GM12878 (cell line): ENCODE measurements at regions not wholly inside any gene's neighbourhood (a gene's known extent, or its start where the extent isn't known, plus 50 kb on each side); places are given as distances from the start of the nearest gene placed in this dataset.

Source experiments
- BHLHE40 ChIP-seq, 2 experiments: fragments of 450-650 bp in 1 of 2; IDR thresholded peaks; 2 replicates each; pipeline ENCODE4 v1.6.1; 2011 to 2017; ENCODE audit warnings: low read depth in 2 of 2, borderline replicate concordance in 1 of 2, improper control_type of control experiment in 1 of 2, low read length in 1 of 2, mild to moderate bottlenecking in 1 of 2
- EZH2 ChIP-seq: IDR thresholded peaks from 2 replicates; pipeline ENCODE4 v1.6.1; 2012; ENCODE audit warnings: low read depth, mild to moderate bottlenecking, control low read depth, inconsistent platforms, low read length, borderline replicate concordance; ENCODE audit not compliant: control insufficient read depth
- FOS ChIP-seq: IDR thresholded peaks from 3 replicates; pipeline ENCODE4 v1.6.1; 2011; ENCODE audit warnings: borderline replicate concordance; ENCODE audit not compliant: insufficient read length; ENCODE audit errors: extremely low read depth
- GABPA ChIP-seq: IDR thresholded peaks from 2 replicates; pipeline ENCODE4 v1.6.1; 2014; ENCODE audit warnings: antibody characterized with exemption, low read depth, mild to moderate bottlenecking, inconsistent platforms
- IRF5 ChIP-seq: fragments of 450-650 bp; IDR thresholded peaks from 2 replicates; pipeline ENCODE4 v1.6.1; 2017; ENCODE audit warnings: borderline replicate concordance
- JUNB ChIP-seq: IDR thresholded peaks from 2 replicates; pipeline ENCODE4 v1.6.1; 2016; ENCODE audit warnings: antibody characterized with exemption, mild to moderate bottlenecking
- MTA2 ChIP-seq: fragments of 450-650 bp; IDR thresholded peaks from 2 replicates; pipeline ENCODE4 v1.6.1; 2016; ENCODE audit warnings: low read depth, mild to moderate bottlenecking, moderate library complexity
- NFYB ChIP-seq: IDR thresholded peaks from 2 replicates; pipeline ENCODE4 v1.6.1; 2011; ENCODE audit warnings: low read depth, mild to moderate bottlenecking, low read length, improper control_type of control experiment, moderate library complexity; ENCODE audit not compliant: insufficient read depth
- SMARCA5 ChIP-seq: fragments of 450-650 bp; IDR thresholded peaks from 2 replicates; pipeline ENCODE4 v1.6.1; 2017; ENCODE audit warnings: mild to moderate bottlenecking
- SREBF2 ChIP-seq: IDR thresholded peaks from 2 replicates; pipeline ENCODE4 v1.6.1; 2012; ENCODE audit warnings: mild to moderate bottlenecking, low read length
- TCF12 ChIP-seq: IDR thresholded peaks from 2 replicates; pipeline ENCODE4 v1.6.1; 2011; ENCODE audit warnings: low read depth, mild to moderate bottlenecking, low read length
- TF ChIP-seq, protein P1 (sequence below): IDR thresholded peaks from 2 replicates; pipeline ENCODE4 v1.6.1; 2012; ENCODE audit warnings: improper control_type of control experiment, low read depth, low read length; ENCODE audit not compliant: insufficient replicate concordance

DNA sequence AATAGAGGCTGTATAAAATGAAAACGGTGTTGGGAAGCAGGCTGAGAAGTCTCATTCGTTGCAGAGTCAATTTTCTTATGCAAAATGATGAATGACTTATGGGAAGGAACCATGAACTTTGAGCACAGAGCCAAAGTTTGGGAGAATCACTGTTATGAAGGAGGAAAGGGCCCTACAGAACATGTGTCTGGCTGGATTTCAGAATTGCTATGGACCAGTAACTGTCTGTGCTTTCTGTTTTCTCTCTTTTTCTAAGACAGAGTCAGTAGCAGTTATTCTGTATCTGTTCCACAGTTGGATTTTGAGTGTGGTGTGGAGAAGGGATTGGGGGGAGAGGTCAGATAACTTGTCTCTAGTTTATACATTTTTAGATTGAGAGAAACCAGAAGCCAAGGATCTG, 265.0 kb upstream of the HS3ST1 start (continued):
- TF ChIP-seq, protein P1, sequence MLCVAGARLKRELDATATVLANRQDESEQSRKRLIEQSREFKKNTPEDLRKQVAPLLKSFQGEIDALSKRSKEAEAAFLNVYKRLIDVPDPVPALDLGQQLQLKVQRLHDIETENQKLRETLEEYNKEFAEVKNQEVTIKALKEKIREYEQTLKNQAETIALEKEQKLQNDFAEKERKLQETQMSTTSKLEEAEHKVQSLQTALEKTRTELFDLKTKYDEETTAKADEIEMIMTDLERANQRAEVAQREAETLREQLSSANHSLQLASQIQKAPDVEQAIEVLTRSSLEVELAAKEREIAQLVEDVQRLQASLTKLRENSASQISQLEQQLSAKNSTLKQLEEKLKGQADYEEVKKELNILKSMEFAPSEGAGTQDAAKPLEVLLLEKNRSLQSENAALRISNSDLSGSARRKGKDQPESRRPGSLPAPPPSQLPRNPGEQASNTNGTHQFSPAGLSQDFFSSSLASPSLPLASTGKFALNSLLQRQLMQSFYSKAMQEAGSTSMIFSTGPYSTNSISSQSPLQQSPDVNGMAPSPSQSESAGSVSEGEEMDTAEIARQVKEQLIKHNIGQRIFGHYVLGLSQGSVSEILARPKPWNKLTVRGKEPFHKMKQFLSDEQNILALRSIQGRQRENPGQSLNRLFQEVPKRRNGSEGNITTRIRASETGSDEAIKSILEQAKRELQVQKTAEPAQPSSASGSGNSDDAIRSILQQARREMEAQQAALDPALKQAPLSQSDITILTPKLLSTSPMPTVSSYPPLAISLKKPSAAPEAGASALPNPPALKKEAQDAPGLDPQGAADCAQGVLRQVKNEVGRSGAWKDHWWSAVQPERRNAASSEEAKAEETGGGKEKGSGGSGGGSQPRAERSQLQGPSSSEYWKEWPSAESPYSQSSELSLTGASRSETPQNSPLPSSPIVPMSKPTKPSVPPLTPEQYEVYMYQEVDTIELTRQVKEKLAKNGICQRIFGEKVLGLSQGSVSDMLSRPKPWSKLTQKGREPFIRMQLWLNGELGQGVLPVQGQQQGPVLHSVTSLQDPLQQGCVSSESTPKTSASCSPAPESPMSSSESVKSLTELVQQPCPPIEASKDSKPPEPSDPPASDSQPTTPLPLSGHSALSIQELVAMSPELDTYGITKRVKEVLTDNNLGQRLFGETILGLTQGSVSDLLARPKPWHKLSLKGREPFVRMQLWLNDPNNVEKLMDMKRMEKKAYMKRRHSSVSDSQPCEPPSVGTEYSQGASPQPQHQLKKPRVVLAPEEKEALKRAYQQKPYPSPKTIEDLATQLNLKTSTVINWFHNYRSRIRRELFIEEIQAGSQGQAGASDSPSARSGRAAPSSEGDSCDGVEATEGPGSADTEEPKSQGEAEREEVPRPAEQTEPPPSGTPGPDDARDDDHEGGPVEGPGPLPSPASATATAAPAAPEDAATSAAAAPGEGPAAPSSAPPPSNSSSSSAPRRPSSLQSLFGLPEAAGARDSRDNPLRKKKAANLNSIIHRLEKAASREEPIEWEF = no peak
- no peak for TF ChIP-seq GABPA
- TF ChIP-seq TCF12 = no peak
- no peak for TF ChIP-seq IRF5
- TF ChIP-seq FOS = no peak
- no peak for TF ChIP-seq SREBF2
- no peak for TF ChIP-seq BHLHE40 (IDR thresholded peaks at IDR 0.05; ENCODE audit: borderline replicate concordance in 1 of 2, low read depth in 2 of 2, low read length in 1 of 2)
- no peak for TF ChIP-seq SMARCA5
- no peak for TF ChIP-seq JUNB
- TF ChIP-seq NFYB = no peak
- no peak for TF ChIP-seq MTA2
- no peak for TF ChIP-seq EZH2
